Rectal smooth muscle tissue (tissue), 1 donor: ENCODE measurements at regions not wholly inside any gene's neighbourhood (a gene's known extent, or its start where the extent isn't known, plus 50 kb on each side); places are given as distances from the start of the nearest gene placed in this dataset.

Source experiments
- H3K27ac ChIP-seq: one replicate; pipeline ENCODE4 v1.7.0; 2013; ENCODE audit warnings: low read depth, low read length, inconsistent platforms
- H3K27me3 ChIP-seq: one replicate; pipeline ENCODE4 v1.7.0; 2013; ENCODE audit warnings: low read length; ENCODE audit not compliant: control insufficient read depth, insufficient read depth
- H3K36me3 ChIP-seq: one replicate; pipeline ENCODE4 v1.7.0; 2013; ENCODE audit warnings: low read length; ENCODE audit not compliant: control insufficient read depth, insufficient read depth
- H3K4me1 ChIP-seq: one replicate; pipeline ENCODE4 v1.7.0; 2013; ENCODE audit warnings: low read length; ENCODE audit not compliant: control insufficient read depth, insufficient read depth
- H3K4me3 ChIP-seq: one replicate; pipeline ENCODE4 v1.7.0; 2013; ENCODE audit warnings: low read length
- H3K9ac ChIP-seq: one replicate; pipeline ENCODE4 v1.7.0; 2013; ENCODE audit warnings: low read length

GRCh38 chr6:98775205-98775604 is 59.2 kb upstream of the POU3F2 start:
- Histone ChIP-seq H3K4me3 (no peak overlapping the region), H3K9ac (no peak overlapping the region), H3K36me3 (no peaks in the 10 kb centered on the region), H3K27me3 (no peaks in the 10 kb centered on the region), H3K27ac (no peak overlapping the region), H3K4me1 (no peaks in the 10 kb centered on the region)

GRCh38 chr6:98777762-98778161 is 56.6 kb upstream of the POU3F2 start:
- no peaks in the 10 kb centered on the region for H3K4me1 ChIP-seq
- H3K36me3 ChIP-seq: no peaks in the 10 kb centered on the region
- no peak overlapping the region for H3K4me3 ChIP-seq

GRCh38 chr6:98779618-98780017 is 54.8 kb upstream of the POU3F2 start:
- H3K4me3 ChIP-seq: no peak overlapping the region
- H3K27ac ChIP-seq: no peak overlapping the region
- no peak overlapping the region for H3K9ac ChIP-seq
- no peaks in the 10 kb centered on the region for H3K36me3 ChIP-seq
- no peaks in the 10 kb centered on the region for H3K4me1 ChIP-seq
- H3K27me3 ChIP-seq: no peaks in the 10 kb centered on the region

More at GRCh38 chr6:98777762-98778161, 56.6 kb upstream of the POU3F2 start:
- Histone ChIP-seq H3K27me3 (no peaks in the 10 kb centered on the region), H3K9ac (no peak overlapping the region), H3K27ac (no peak overlapping the region)

- no peak overlapping the region for H3K9ac ChIP-seq
- no peak overlapping the region for H3K4me3 ChIP-seq
- no peak overlapping the region for H3K27ac ChIP-seq
- no peaks in the 10 kb centered on the region for H3K4me1 ChIP-seq
- H3K27me3 ChIP-seq: no peaks in the 10 kb centered on the region
- H3K36me3 ChIP-seq: no peaks in the 10 kb centered on the region
These were observed 51.6 kb upstream of the POU3F2 start for GRCh38 chr6:98782772-98783171.

- H3K27ac ChIP-seq: no peak overlapping the region
- no peaks in the 10 kb centered on the region for H3K27me3 ChIP-seq
- no peak overlapping the region for H3K9ac ChIP-seq
- no peak overlapping the region for H3K4me3 ChIP-seq
- H3K4me1 ChIP-seq: no peaks in the 10 kb centered on the region
- H3K36me3 ChIP-seq: no peaks in the 10 kb centered on the region
These were observed 50.8 kb upstream of the POU3F2 start for GRCh38 chr6:98783578-98783977.
